Lower leg skin (tissue), 3 donors: ENCODE measurements at regions not wholly inside any gene's neighbourhood (a gene's known extent, or its start where the extent isn't known, plus 50 kb on each side); places are given as distances from the start of the nearest gene placed in this dataset.

Source experiments
- CTCF ChIP-seq, 3 donors: fragments of 450-650 bp; IDR thresholded peaks; one replicate each; pipeline ENCODE4 v1.5.1; 2016; ENCODE audit warnings: antibody characterized with exemption in 3 of 3, mild to moderate bottlenecking in 3 of 3, moderate library complexity in 2 of 3
- POLR2A ChIP-seq, 2 donors: fragments of 450-650 bp; IDR thresholded peaks; one replicate each; pipeline ENCODE4 v1.6.1; 2016 to 2017; ENCODE audit warnings: antibody characterized with exemption in 2 of 2, mild to moderate bottlenecking in 1 of 2, moderate library complexity in 1 of 2

GRCh38 chr18:33851546-33852078 lies 273.6 kb downstream of the ASXL3 start:
- TF ChIP-seq CTCF (IDR thresholded peaks at IDR 0.05) (no peak), POLR2A (IDR thresholded peaks at IDR 0.05) (no peak)
